ENCODE measurements at regions not wholly inside any gene's neighbourhood (a gene's known extent, or its start where the extent isn't known, plus 50 kb on each side); places are given as distances from the start of the nearest gene placed in this dataset.

DNA sequence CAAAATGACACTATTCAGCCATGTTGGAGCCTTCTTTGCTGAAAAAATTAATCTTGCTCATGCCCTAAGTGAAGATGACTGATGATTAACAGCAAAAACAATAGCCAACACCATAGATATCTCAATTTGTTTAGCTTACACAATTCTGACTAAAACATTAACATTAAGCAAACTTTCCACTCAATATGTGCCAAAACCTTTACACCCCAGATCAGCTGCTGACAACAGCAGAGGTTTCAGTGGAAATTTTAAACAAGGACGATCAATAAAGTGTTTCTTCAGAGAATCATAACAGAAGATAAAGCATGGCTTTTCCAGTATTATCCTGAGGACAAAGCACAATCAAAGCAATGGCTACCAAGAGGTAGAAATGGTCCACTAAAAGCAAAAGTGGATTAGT lies 254.4 kb upstream of the GRAMD2B start:
- DNase-seq (ENCODE audit: low read depth), result no peak

DNA sequence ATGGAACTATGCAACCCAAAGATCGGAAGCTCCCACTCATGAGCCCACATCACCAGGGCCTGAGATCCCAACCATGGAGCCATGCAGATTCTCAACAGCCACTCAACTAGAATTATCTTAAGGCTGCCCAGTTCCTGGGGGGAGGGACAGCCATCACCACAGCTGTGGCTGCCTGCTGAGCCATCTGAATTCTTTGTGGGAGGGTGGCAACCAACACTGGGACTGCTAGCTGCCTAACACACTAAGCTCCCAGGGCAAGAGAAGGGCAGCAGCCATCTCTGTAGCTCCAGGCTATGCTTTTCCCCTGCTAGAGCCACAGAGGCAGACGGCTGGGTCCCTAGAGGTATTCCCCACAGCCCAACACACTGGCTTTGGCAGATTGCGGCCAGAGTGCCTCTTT lies 251.3 kb upstream of the GRAMD2B start:
- no peak for DNase-seq (ENCODE audit: low read depth)

DNA sequence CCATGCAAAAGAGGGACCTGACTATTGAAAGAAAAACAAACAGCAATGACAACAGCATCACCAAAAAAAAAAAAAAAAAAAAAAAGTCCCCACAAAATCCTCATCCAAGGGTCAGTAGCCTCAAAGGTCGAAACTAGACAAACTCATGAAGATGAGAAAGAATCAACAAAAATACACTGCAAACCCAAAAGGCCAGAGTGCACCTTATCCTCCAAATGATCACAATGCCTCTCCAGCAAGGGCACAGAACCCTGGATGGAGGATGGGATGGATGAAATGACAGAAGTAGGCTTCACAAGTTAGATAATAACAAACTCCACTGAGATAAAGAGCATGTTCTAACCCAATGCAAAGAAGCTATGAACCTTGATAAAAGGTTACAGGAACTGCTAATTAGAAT lies 250.4 kb upstream of the GRAMD2B start:
- DNase-seq (ENCODE audit: low read depth), result no peak

DNA sequence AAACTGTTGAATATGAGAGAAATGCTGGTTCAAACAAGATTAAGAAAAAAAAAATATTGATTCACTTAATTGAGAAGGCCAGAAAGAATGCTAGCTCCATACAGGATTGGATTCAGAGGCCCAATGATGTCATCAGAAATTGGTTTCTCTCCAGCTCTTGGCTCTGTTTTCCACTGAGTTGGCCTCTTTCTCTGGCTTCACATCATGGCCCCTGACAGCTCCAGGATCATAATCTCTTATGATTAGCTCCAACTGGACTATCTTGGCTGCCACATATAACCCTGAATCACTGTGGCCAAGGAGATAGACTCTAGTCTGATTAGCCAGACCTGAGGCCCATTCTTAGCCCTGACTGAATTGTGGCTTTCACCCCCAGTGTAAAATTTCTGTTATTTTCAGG lies 244.7 kb upstream of the GRAMD2B start:
- DNase-seq (ENCODE audit: low read depth), result peak; percentile 18

- DNase-seq (ENCODE audit: low read depth), result no peak
Observed at GRCh38 chr5:126182971-126183695, 240.1 kb upstream of the GRAMD2B start.

DNA sequence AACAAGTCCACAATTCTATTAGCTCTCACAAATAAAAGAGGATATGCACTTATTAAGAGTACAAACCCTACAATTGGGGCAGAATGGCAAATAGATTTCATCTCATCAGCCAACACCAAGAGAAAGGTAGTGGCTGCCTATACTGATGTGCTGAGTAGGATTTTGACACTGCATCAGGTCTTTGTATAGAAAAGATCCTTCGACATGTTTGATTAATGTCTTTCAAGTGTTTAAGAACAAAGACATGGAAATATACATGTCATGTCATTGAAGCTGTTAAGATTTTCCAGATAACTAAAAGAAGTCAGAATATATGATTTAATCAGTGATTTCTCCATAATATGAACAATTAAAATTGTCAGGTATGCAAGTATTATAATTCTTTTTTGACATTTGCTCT lies 238.7 kb upstream of the GRAMD2B start:
- no peak for DNase-seq (ENCODE audit: low read depth)

DNA sequence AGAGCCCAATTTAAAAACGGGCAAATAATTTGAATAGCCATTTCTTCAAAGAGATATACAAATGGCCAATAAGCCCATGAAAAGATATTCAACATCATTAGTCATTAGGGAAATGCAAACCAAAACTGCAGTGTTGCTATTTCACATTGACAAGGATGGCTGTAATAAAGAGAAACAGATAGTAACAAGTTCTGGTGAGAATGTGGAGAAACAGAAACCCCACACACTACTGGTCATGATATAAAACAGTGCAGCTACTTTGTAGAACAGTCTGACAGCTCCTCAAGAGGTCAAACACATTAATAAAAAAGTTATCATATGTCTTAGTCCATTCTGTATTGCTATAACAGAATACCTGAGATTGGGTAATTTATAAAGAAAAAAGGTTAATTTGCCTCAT lies 237.0 kb upstream of the GRAMD2B start:
- no peak for DNase-seq (ENCODE audit: low read depth)

GRCh38 chr5:126188804-126189203 lies 234.4 kb upstream of the GRAMD2B start:
- DNase-seq (ENCODE audit: low read depth), result no peak

- DNase-seq (ENCODE audit: low read depth), result no peak
Observed at GRCh38 chr5:126189231-126189630, 234.0 kb upstream of the GRAMD2B start.

DNA sequence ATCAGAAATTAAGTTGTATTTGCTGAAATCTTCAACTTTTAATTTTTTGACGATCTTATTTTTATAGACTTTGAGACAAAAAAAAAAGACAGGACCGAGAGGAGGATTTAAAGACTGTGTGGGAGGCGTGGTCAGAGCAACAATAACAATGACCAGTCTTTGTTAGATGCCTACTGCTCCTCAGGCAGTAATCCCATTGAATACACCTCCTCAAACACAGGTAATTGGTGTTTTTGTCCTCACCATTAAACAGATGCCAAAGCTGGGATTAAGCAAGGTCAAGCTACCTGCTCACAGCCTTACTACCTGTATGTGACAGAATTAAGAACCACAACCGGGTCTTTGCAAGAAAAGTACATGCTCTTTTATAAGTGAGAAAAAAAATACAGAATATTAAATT lies 233.3 kb upstream of the GRAMD2B start:
- no peak for DNase-seq (ENCODE audit: low read depth)

GRCh38 chr5:126192226-126192625 lies 231.0 kb upstream of the GRAMD2B start:
- DNase-seq (ENCODE audit: low read depth), result no peak

DNA sequence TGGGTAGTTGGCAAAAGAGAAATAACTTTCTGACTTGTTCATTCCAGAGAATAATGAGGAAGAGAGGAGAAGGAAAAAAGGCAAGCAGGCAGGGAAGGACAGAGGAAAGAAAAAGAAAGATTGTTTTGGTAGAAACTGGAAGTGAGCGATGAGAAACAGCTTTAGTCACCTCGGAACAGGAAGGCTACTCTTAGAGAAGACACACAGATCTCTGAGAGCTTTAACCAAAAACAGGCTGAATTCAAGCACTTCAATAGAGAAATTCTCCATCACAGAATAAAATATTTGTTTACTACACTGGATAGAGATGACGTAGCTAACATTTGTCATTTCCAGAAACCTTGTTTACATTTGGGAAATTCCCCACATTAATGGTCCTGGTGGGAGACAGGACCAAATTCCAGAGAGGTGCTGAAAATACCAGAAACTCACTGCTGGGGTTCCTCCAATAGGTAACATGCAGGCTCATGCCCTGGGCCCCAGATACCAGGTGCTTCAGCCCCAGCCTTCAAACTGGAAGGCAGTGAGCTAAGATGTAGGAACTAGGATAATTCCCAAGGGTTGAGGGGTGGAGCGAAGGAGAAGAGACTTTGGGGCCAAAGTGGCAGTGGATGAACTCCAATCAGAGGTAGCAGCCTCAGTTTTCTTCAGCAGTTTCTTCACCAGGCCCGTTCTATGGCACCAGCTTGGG lies 227.7 kb upstream of the GRAMD2B start:
- DNase-seq (ENCODE audit: low read depth), result no peak

DNA sequence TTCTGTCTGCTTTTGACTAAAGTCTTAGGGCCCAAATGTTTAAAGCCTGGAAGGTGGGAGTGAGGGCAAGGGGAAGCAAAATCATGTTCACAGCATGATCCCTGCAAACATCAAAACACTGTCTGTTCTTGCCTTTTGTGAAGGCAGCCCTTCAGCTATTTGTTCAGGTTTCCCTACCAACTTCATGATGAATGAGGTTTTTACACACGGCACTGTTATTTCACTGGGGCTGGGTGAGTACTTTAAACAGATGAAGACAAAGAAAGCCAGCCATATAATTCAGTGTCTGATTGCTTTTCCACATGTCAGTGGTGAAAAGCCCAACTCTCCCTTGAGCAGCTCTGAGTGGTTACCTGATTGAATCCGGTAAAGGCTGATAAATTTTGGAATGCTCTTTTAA lies 224.7 kb upstream of the GRAMD2B start:
- DNase-seq (ENCODE audit: low read depth), result no peak

GRCh38 chr5:126199467-126199866 lies 223.7 kb upstream of the GRAMD2B start:
- DNase-seq (ENCODE audit: low read depth), result no peak

GRCh38 chr5:126208691-126209090 lies 214.5 kb upstream of the GRAMD2B start:
- no peak for DNase-seq (ENCODE audit: low read depth)

- no peak for DNase-seq (ENCODE audit: low read depth)
Observed at GRCh38 chr5:126210955-126211354, 212.3 kb upstream of the GRAMD2B start.

DNA sequence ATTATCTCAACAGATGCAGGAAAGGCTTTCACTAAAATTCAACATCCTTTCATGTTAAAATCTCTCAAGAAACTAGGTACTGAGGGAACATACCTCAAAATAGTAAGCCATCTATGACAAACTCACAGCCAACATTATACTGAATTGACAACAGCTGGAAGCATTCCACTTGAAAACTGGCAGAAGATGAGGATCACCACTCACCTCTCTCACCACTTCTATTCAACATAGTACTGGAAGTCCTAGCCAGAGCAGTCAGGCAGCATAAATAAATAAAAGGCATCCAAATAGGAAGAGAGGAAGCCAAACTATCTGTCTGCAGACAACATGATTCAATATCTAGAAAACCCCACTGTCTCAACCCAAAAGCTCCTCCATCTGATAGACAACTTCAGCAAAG lies 203.6 kb upstream of the GRAMD2B start:
- DNase-seq (ENCODE audit: low read depth), result no peak

- no peak for DNase-seq (ENCODE audit: low read depth)
Observed at GRCh38 chr5:126220725-126221124, 202.5 kb upstream of the GRAMD2B start.

- no peak for DNase-seq (ENCODE audit: low read depth)
Observed at GRCh38 chr5:126228934-126229333, 194.3 kb upstream of the GRAMD2B start.

- DNase-seq (ENCODE audit: low read depth), result no peak
Observed at GRCh38 chr5:126233256-126233655, 190.0 kb upstream of the GRAMD2B start.

DNA sequence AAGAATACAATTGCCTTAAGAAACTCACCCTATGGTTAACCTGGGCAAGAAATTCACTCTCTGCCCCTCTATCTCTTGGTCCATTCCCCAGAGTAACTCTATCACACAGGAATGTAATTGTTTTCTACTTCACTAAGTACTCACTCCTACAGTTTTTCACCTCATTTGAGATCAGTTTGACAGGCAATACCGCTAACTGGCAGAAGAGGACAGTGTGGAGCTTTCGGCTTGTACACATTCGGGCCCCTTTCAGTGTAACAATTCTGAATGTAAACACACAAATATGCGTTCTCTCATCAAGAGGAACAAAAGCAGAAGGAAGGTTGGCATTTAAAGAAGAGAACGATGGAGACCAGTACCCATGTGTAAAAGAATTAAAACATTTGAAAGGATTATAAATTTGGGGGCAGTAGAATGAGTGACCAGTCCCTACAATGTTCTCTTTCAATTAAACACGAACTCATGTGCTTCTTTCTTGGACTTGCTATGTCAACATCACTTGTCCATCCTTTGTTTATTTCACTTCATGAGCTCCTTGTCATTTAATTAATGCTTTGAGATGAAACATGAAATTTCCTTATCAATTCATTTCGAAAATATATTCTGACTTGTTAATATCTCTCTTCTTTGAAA lies 188.5 kb upstream of the GRAMD2B start:
- DNase-seq (ENCODE audit: low read depth), result no peak

- no peak for DNase-seq (ENCODE audit: low read depth)
Observed at GRCh38 chr5:126235628-126236027, 187.6 kb upstream of the GRAMD2B start.

- no peak for DNase-seq (ENCODE audit: low read depth)
Observed at GRCh38 chr5:126236994-126237393, 186.2 kb upstream of the GRAMD2B start.
